ENCODE measurements at regions not wholly inside any gene's neighbourhood (a gene's known extent, or its start where the extent isn't known, plus 50 kb on each side); places are given as distances from the start of the nearest gene placed in this dataset.

- no peak overlapping the region for H3K27ac ChIP-seq
- TF ChIP-seq ZFX (IDR thresholded peaks at IDR 0.05) = no peak
- TF ChIP-seq, protein P1, sequence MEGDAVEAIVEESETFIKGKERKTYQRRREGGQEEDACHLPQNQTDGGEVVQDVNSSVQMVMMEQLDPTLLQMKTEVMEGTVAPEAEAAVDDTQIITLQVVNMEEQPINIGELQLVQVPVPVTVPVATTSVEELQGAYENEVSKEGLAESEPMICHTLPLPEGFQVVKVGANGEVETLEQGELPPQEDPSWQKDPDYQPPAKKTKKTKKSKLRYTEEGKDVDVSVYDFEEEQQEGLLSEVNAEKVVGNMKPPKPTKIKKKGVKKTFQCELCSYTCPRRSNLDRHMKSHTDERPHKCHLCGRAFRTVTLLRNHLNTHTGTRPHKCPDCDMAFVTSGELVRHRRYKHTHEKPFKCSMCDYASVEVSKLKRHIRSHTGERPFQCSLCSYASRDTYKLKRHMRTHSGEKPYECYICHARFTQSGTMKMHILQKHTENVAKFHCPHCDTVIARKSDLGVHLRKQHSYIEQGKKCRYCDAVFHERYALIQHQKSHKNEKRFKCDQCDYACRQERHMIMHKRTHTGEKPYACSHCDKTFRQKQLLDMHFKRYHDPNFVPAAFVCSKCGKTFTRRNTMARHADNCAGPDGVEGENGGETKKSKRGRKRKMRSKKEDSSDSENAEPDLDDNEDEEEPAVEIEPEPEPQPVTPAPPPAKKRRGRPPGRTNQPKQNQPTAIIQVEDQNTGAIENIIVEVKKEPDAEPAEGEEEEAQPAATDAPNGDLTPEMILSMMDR (conservative IDR thresholded peaks at IDR 0.05) = no peak
Measured at GRCh38 chr3:124268355-124268754, 276.4 kb upstream of the ROPN1 start.

DNA sequence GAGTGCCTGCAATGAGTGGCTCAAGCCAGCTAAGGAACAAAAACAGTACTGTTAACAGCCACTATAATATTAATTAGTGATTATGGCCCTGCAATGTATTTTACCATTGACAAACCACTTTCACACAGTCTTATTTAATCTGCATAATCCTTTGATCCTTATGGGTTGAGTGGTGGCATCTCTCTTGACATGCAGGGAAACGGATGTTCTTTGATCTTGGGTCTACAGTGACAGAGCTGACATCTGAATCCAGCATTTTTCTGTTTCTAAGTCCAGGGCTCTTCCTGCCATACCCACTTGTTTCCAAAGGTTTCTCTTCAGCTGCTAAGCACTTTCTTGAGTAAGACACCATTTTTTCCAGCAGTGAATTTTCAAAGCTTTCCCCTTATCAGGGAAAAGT lies 277.7 kb upstream of the ROPN1 start:
- H3K27ac ChIP-seq = no peak overlapping the region
- TF ChIP-seq, protein P1 (conservative IDR thresholded peaks at IDR 0.05) = no peak
- no peak for TF ChIP-seq ZFX (IDR thresholded peaks at IDR 0.05)

DNA sequence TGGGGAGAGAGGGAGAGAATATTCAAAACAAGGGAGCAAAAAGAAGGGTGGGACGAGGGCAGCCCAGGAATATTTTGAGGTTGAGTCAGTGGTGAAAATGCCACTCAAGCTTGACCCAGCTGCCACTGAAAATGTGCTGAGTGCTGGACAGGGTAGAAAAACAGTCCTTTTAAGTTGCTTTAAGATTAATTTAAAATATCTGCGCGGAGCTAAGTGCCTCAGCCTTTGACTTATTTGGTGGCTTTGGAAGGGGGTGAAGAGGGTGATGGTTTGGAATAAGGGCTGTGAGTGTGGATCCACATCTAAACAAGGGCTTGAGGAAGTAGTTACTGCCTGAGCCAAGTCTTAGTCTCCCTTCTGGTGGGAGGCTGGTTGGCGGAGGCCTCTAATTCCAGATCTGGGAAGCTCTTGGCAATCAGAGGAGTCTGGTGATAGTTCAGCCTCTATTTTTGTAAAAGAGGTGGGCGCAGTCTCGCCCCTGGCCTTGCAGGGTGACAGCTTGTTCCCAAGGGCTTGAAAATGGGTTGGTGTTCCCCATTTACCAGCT lies 280.8 kb upstream of the ROPN1 start:
- TF ChIP-seq ZFX (IDR thresholded peaks at IDR 0.05) = no peak; the same call in 1 of the 2 replicates
- TF ChIP-seq, protein P1 (conservative IDR thresholded peaks at IDR 0.05) = no peak
- H3K27ac ChIP-seq = no peak overlapping the region

DNA sequence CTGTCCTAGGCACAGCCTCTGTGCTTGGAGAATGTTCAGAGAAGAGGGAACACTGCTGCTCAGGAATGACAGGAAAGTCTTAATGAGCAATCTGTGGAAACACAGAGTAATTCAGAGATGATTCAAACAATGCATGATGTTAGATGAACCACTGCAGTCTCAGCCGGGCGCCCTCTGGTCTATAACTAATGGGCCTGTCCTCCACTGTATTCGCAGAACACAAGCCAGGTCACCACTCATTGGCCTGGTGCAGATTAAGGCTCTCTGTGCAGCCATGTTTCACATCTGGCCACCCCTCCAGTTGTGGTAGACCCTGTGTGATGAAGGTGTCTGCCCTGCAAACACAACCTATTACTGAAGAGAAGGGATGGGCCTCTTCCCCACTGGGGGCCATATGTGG lies 281.7 kb upstream of the ROPN1 start:
- H3K27ac ChIP-seq = no peak overlapping the region
- TF ChIP-seq, protein P1 (conservative IDR thresholded peaks at IDR 0.05) = no peak
- no peak for TF ChIP-seq ZFX (IDR thresholded peaks at IDR 0.05)

- TF ChIP-seq ZFX (IDR thresholded peaks at IDR 0.05) = no peak
- TF ChIP-seq, protein P1 (conservative IDR thresholded peaks at IDR 0.05) = no peak
- H3K27ac ChIP-seq = no peak overlapping the region
Measured at GRCh38 chr3:124274051-124274450, 282.1 kb upstream of the ROPN1 start.

- TF ChIP-seq ZFX (IDR thresholded peaks at IDR 0.05) = no peak
- TF ChIP-seq, protein P1 (conservative IDR thresholded peaks at IDR 0.05) = no peak
- no peak overlapping the region for H3K27ac ChIP-seq
Measured at GRCh38 chr3:124275412-124275811, 283.5 kb upstream of the ROPN1 start.

DNA sequence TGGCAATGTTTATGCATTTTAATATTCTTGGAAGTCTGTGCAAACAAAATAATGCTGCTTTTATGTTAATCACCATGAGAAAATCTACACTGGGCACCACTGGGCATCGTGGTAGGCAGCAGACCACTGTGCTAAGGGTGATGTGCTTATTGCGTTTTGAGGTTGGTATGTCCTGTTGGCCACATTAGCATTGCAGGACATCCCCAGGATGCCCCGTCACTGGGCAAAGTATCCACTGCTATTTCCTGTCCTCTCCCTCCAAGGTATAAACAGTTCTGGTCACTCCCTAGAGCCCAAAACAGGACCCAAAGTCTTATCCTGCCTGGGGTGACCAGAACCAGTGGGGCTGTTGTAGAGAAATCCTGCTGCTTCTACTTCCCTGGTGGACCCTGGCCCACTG lies 284.2 kb upstream of the ROPN1 start:
- TF ChIP-seq, protein P1 (conservative IDR thresholded peaks at IDR 0.05) = no peak
- TF ChIP-seq ZFX (IDR thresholded peaks at IDR 0.05) = no peak

More for the DNA sequence above, 284.2 kb upstream of the ROPN1 start:
- no peak overlapping the region for H3K27ac ChIP-seq
